GM10248 (cell line): ENCODE measurements at regions not wholly inside any gene's neighbourhood (a gene's known extent, or its start where the extent isn't known, plus 50 kb on each side); places are given as distances from the start of the nearest gene placed in this dataset.

ENCODE experiments used
- CTCF ChIA-PET: fragments of 300-600 bp; sonication (Branson Sonifier 250); formaldehyde crosslinking; extraction: SDS; loops from one replicate; lab custom pipeline; 2021; ENCODE audit warnings: antibody characterized with exemption; lab: Yijun Ruan, JAX
- POLR2A ChIA-PET: fragments of 350-650 bp; sonication (Branson Sonifier 250); formaldehyde crosslinking; extraction: SDS; loops from one replicate; lab custom pipeline; 2020; ENCODE audit warnings: antibody characterized with exemption; lab: Yijun Ruan, JAX
- DNase-seq: peaks from one replicate; pipeline ENCODE4 v3.0.0; 2012; ENCODE audit errors: extremely low spot score
- CTCF ChIP-seq: IDR thresholded peaks from 2 replicates; pipeline ENCODE4 v1.5.1; 2012; ENCODE audit warnings: mild to moderate bottlenecking, low read depth; ENCODE audit errors: extremely low read depth, missing control alignments, control extremely low read depth

- TF ChIP-seq CTCF: no peak
- POLR2A ChIA-PET: no interaction called here
- no peak for DNase-seq
- CTCF ChIA-PET: interaction anchor here (1.4 kb wide), 1 partner anchor 8 kb away, joined by 3 read pairs; no protein-coding TSS in a partner anchor
Measured at GRCh38 chr12:114457620-114458019, 51.7 kb upstream of the TBX5 start.
